RWPE1 (cell line): ENCODE measurements at regions not wholly inside any gene's neighbourhood (a gene's known extent, or its start where the extent isn't known, plus 50 kb on each side); places are given as distances from the start of the nearest gene placed in this dataset.

ENCODE experiments used
- CTCF ChIA-PET: fragments of 350-600 bp; sonication (Branson Sonifier 250); formaldehyde crosslinking; extraction: SDS; loops from one replicate; lab custom pipeline; 2021; lab: Yijun Ruan, JAX
- POLR2A ChIA-PET: fragments of 400-600 bp; formaldehyde crosslinking; extraction: SDS; loops from one replicate; lab custom pipeline; 2020; ENCODE audit warnings: antibody characterized with exemption; ENCODE audit not compliant: low non-redundant PET; lab: Yijun Ruan, JAX
- DNase-seq: peaks from one replicate; pipeline ENCODE4 v3.0.0; 2012; ENCODE audit warnings: low spot score
- H3K27ac ChIP-seq: fragments of 450-650 bp; 2 replicates; pipeline ENCODE4 v1.5.1; 2017
- TF ChIP-seq, protein P1 (sequence below): fragments of 450-650 bp; conservative IDR thresholded peaks from 2 replicates; pipeline ENCODE4 v1.5.1; 2017; ENCODE audit warnings: low read depth, mild to moderate bottlenecking

- DNase-seq: no peak
- TF ChIP-seq, protein P1, sequence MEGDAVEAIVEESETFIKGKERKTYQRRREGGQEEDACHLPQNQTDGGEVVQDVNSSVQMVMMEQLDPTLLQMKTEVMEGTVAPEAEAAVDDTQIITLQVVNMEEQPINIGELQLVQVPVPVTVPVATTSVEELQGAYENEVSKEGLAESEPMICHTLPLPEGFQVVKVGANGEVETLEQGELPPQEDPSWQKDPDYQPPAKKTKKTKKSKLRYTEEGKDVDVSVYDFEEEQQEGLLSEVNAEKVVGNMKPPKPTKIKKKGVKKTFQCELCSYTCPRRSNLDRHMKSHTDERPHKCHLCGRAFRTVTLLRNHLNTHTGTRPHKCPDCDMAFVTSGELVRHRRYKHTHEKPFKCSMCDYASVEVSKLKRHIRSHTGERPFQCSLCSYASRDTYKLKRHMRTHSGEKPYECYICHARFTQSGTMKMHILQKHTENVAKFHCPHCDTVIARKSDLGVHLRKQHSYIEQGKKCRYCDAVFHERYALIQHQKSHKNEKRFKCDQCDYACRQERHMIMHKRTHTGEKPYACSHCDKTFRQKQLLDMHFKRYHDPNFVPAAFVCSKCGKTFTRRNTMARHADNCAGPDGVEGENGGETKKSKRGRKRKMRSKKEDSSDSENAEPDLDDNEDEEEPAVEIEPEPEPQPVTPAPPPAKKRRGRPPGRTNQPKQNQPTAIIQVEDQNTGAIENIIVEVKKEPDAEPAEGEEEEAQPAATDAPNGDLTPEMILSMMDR: no peak
- no peak overlapping the region for H3K27ac ChIP-seq
- ChIA-PET CTCF (no interaction called here), POLR2A (no interaction called here)
Observed at GRCh38 chr1:36537190-36537768, 54.6 kb upstream of the CSF3R start.

GRCh38 chr1:36536727-36537126 is 54.0 kb upstream of the CSF3R start:
- H3K27ac ChIP-seq: no peak overlapping the region

GRCh38 chr1:36534711-36535412 is 52.1 kb upstream of the CSF3R start:
- H3K27ac ChIP-seq: no peak overlapping the region
- no peak for DNase-seq
- TF ChIP-seq, protein P1: no peak
- CTCF ChIA-PET: interaction anchor here (0.7 kb wide), 1 partner anchor 27 kb away, joined by 3 read pairs; no protein-coding TSS in a partner anchor
- POLR2A ChIA-PET: no interaction called here

More at GRCh38 chr1:36536727-36537126, 54.0 kb upstream of the CSF3R start:
- TF ChIP-seq, protein P1: no peak
- ChIA-PET CTCF (no interaction called here), POLR2A (no interaction called here)
- DNase-seq: no peak

DNA sequence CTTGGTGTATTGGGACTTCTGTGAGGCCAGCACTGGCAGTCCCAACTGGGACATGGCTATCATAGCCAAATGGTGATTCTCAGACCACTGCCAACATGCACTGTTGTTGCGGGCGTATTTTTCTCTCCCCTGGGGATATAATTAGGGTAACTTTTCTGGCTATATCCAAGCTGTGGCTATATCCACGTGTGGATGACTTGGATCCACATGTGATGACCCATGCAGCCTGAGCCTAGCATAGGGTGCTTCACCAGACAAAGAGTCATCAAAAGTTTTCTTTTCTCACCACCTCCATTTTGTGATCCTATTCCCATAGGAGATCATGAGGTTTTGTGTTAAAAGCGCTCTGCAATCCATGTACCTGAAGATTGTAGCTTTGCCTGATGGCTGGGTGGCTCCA is 51.2 kb upstream of the CSF3R start:
- no peak for DNase-seq
- TF ChIP-seq, protein P1: no peak
- no peak overlapping the region for H3K27ac ChIP-seq
- ChIA-PET CTCF (interaction anchor here (0.6 kb wide), 1 partner anchor 249 kb away, joined by 4 read pairs; no protein-coding TSS in a partner anchor), POLR2A (no interaction called here)

DNA sequence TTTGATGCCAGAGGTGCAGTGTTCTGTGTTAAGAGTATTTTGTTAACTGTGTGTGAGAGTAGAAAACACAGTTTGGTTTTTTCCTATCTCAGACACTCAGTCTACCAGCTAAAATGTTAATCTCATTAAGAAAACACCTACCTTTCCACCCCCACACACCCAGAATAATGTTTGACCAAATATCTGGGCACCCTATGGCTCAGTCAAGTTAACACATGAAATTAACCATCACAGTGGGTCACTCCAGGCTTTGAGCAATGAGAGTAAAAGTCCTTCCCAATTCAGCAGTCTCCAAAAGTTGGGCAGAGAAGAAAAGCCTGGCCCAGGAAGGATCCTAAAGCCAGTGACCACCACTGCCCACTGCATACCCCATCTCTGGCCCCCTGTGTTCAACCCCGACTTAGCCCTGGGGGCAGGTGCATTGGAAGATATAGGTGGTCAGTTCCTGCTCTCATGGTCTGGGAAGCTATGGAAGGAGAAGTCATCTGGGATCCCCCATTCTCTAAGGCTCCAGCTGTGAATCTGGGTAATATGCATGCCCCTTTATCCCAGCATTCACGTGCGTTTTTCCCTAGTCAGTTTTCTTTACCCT is 50.2 kb upstream of the CSF3R start:
- TF ChIP-seq, protein P1: no peak
- no peak for DNase-seq
- CTCF ChIA-PET: interaction anchor here (0.6 to 0.9 kb wide), 3 partner anchors 17 to 843 kb away, joined by 3 to 6 read pairs (median 4); no protein-coding TSS in a partner anchor
- H3K27ac ChIP-seq: no peak overlapping the region
- POLR2A ChIA-PET: no interaction called here
